ENCODE measurements at regions not wholly inside any gene's neighbourhood (a gene's known extent, or its start where the extent isn't known, plus 50 kb on each side); places are given as distances from the start of the nearest gene placed in this dataset.

GRCh38 chr11:130995266-130995665 is 79.0 kb upstream of the SNX19 start:
- H3K36me3 ChIP-seq = no peaks in the 10 kb centered on the region
- no peak for DNase-seq
- no peak overlapping the region for H3K27ac ChIP-seq
- H3K27me3 ChIP-seq = no peaks in the 10 kb centered on the region
- WGBS, 2 donors = 72% methylated on average over 2 of the region's 2 CpGs
- no peak overlapping the region for H3K4me3 ChIP-seq (replicated peaks in 1 of 3)
- intact Hi-C loops (cut with DNase I) = no loop called here
- H3K4me1 ChIP-seq = peaks cover 4 to 5% of the 10 kb centered on the region in 2 donors
- H3K9me3 ChIP-seq = no peaks in the 10 kb centered on the region
- TF ChIP-seq CTCF (IDR thresholded peaks at IDR 0.05) (no peak), POLR2A (IDR thresholded peaks at IDR 0.05) (no peak)

- Histone ChIP-seq H3K9me3 (no peaks in the 10 kb centered on the region), H3K27me3 (no peaks in the 10 kb centered on the region), H3K36me3 (no peaks in the 10 kb centered on the region), H3K27ac (no peak overlapping the region), H3K4me1 (peaks cover 4 to 5% of the 10 kb centered on the region in 2 donors), H3K4me3 (replicated peaks in 1 of 3) (no peak overlapping the region)
- 59 to 64% methylated on average over 1 of the region's 1 CpG for whole genome bisulfite sequencing, 2 donors
- DNase-seq = no peak
- intact Hi-C loops (cut with DNase I) = no loop called here
- no peak for TF ChIP-seq CTCF (IDR thresholded peaks at IDR 0.05)
- no peak for TF ChIP-seq POLR2A (IDR thresholded peaks at IDR 0.05)
Measured at GRCh38 chr11:130997278-130997677, 81.0 kb upstream of the SNX19 start.

- intact Hi-C loops (cut with DNase I) = no loop called here
- Histone ChIP-seq H3K4me3 (replicated peaks in 1 of 3) (no peak overlapping the region), H3K27me3 (no peaks in the 10 kb centered on the region), H3K36me3 (no peaks in the 10 kb centered on the region), H3K27ac (no peak overlapping the region), H3K9me3 (no peaks in the 10 kb centered on the region), H3K4me1 (no peaks in the 10 kb centered on the region)
- TF ChIP-seq CTCF (IDR thresholded peaks at IDR 0.05) (no peak), POLR2A (IDR thresholded peaks at IDR 0.05) (no peak)
- no peak for DNase-seq
- WGBS, 2 donors = 35 to 50% methylated on average over 1 of the region's 1 CpG
Measured at GRCh38 chr11:130999086-130999485, 82.8 kb upstream of the SNX19 start.

GRCh38 chr11:130999992-131000770 is 83.9 kb upstream of the SNX19 start:
- H3K9me3 ChIP-seq = no peaks in the 10 kb centered on the region
- TF ChIP-seq CTCF (IDR thresholded peaks at IDR 0.05) (no peak), POLR2A (IDR thresholded peaks at IDR 0.05) (no peak)
- intact Hi-C loops (cut with DNase I) = no loop called here
- H3K27me3 ChIP-seq = no peaks in the 10 kb centered on the region
- 64 to 67% methylated on average over 3 of the region's 3 CpGs for WGBS, 2 donors
- no peak for DNase-seq
- no peaks in the 10 kb centered on the region for H3K36me3 ChIP-seq
- H3K27ac ChIP-seq = no peak overlapping the region
- H3K4me3 ChIP-seq (replicated peaks in 1 of 3) = no peak overlapping the region
- no peaks in the 10 kb centered on the region for H3K4me1 ChIP-seq

- Histone ChIP-seq H3K4me3 (replicated peaks in 1 of 3) (no peak overlapping the region), H3K4me1 (no peaks in the 10 kb centered on the region), H3K36me3 (no peaks in the 10 kb centered on the region), H3K9me3 (no peaks in the 10 kb centered on the region), H3K27ac (no peak overlapping the region), H3K27me3 (no peaks in the 10 kb centered on the region)
- no peak for TF ChIP-seq POLR2A (IDR thresholded peaks at IDR 0.05)
- TF ChIP-seq CTCF (IDR thresholded peaks at IDR 0.05) = no peak
- intact Hi-C loops (cut with DNase I) = no loop called here
- no peak for DNase-seq
- 79 to 83% methylated on average over 6 of the region's 6 CpGs for WGBS, 2 donors
Measured at GRCh38 chr11:131002145-131002544, 85.9 kb upstream of the SNX19 start.

Measured in thyroid gland (tissue), 4 donors.